Mucosa of descending colon (tissue), 3 donors: ENCODE measurements at regions not wholly inside any gene's neighbourhood (a gene's known extent, or its start where the extent isn't known, plus 50 kb on each side); places are given as distances from the start of the nearest gene placed in this dataset.
"Not testable (repeated sequence)": the region's sequence is repeated elsewhere in the genome, so short reads cannot be mapped to it uniquely, and the experiment has no call there.

ENCODE experiments used
- ATAC-seq: fragments of 200-7000 bp; cut with Tn5 transposase; one replicate; pipeline ENCODE4 v1.9.1; 2020; ENCODE audit warnings: mild to moderate bottlenecking, moderate library complexity
- DNase-seq, 3 donors: peaks; one replicate each; pipeline ENCODE4 v3.0.0-alpha.2; 2020
- H3K36me3 ChIP-seq: fragments of 200-600 bp; one replicate; pipeline ENCODE4 v1.8.0; 2021; ENCODE audit warnings: low read depth, mild to moderate bottlenecking
- H3K4me1 ChIP-seq: fragments of 200-600 bp; one replicate; pipeline ENCODE4 v1.8.0; 2021; ENCODE audit warnings: low read depth, mild to moderate bottlenecking
- H3K4me3 ChIP-seq: fragments of 200-600 bp; one replicate; pipeline ENCODE4 v1.8.0; 2021; ENCODE audit warnings: mild to moderate bottlenecking
- H3K9me3 ChIP-seq: fragments of 200-600 bp; one replicate; pipeline ENCODE4 v1.8.0; 2021; ENCODE audit warnings: mild to moderate bottlenecking
- CTCF ChIP-seq: fragments of 200-600 bp; IDR thresholded peaks from one replicate; pipeline ENCODE4 v1.8.0; 2022; ENCODE audit warnings: antibody characterized with exemption, mild to moderate bottlenecking
- intact Hi-C, 2 donors: fragments of 100-400 bp; cut with DNase I in 1 of 2; cut with micrococcal nuclease in 1 of 2; formaldehyde crosslinking; loops; one replicate each; pipeline versions ENCODE4 v1.11.0 to v1.11.1; 2022; cut with DNase I, micrococcal nuclease
- donor health status: DM: no; HTN: no; CAD: no; lungs with moderate emphysema.
- donor health status: DM: no; HTN: no; CAD: no.
- donor health status: DM: no; HTN: yes; CAD: no.

DNA sequence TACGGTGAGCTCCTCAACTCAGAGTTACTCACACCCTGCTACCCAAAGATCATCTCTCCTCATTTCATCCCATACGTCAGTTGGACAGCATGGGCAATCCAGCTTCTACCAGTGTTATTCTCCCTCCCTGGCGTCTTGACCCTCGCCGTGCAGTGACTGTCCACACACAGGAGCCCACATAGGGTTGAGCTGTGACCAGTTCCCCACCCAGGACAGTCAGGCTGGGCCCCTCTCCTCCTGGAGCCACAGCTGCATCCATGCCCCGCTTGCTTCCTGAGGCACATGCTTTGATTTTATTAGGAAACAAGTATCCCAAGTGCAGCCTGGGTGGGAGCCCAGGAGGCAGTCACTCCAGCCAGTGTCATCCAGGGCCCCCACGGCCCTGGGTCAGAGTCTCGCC, 140.3 kb upstream of the SFSWAP start:
- DNase-seq: no peak
- H3K36me3 ChIP-seq: no peaks in the 10 kb centered on the region
- no peaks in the 10 kb centered on the region for H3K9me3 ChIP-seq
- H3K4me1 ChIP-seq: no peaks in the 10 kb centered on the region
- H3K4me3 ChIP-seq: no peak overlapping the region
- intact Hi-C loops: no loop called here
- TF ChIP-seq CTCF: no peak
- ATAC-seq: no peak

DNA sequence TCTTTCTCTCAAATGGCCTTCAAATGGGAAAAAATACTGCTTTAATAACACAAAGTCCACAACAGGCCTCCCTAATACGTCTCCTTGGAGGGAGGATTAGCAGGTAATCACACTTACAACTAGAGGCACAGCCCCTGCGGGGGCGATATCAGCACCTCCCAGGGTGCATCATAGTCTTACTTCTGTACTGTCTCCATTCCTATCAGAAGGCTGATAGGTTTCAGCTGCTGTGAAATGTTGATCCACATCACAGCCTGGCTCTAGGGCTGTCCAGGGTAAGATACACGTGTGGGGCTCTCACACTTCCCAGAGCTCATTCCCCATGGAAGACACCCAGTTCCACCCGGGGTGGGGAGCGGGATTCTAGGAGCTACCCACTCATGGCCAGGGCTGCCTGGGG, 139.1 kb upstream of the SFSWAP start:
- ATAC-seq (no peak), DNase-seq (no peak)
- intact Hi-C loops: no loop called here
- Histone ChIP-seq H3K4me3 (no peak overlapping the region), H3K4me1 (no peaks in the 10 kb centered on the region), H3K36me3 (no peaks in the 10 kb centered on the region), H3K9me3 (no peaks in the 10 kb centered on the region)
- TF ChIP-seq CTCF: no peak

- H3K4me3 ChIP-seq: no peak overlapping the region
- TF ChIP-seq CTCF: no peak
- DNase-seq (no peak), ATAC-seq (no peak)
- no peaks in the 10 kb centered on the region for H3K9me3 ChIP-seq
- no peaks in the 10 kb centered on the region for H3K36me3 ChIP-seq
- intact Hi-C loops: no loop called here
- H3K4me1 ChIP-seq: no peaks in the 10 kb centered on the region
These were observed 138.3 kb upstream of the SFSWAP start for GRCh38 chr12:131572626-131573025.

- intact Hi-C loops: no loop called here
- Histone ChIP-seq H3K4me3 (no peak overlapping the region), H3K4me1 (no peaks in the 10 kb centered on the region), H3K9me3 (no peaks in the 10 kb centered on the region), H3K36me3 (no peaks in the 10 kb centered on the region)
- DNase-seq (no peak), ATAC-seq (no peak)
- no peak for TF ChIP-seq CTCF
These were observed 137.1 kb upstream of the SFSWAP start for GRCh38 chr12:131573631-131574394.

DNA sequence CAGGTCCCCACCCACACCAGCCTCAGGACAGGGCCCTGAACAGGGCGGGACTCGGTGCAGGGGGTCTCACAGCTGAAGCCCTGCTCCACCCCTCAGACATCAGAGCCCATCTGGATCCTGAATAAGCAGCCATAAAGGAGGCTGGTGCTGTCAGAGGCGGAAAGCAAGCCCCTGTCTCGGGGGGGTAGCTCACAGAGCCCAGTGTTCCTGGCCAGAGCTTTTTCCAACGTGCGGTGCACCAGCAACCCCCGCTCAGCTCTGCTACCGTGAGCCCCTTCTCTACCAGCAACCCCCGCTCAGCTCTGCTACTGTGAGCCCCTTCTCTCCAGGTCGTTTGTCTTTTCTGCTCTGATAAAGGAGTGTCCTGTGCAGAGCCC, 136.5 kb upstream of the SFSWAP start:
- DNase-seq (no peak), ATAC-seq (no peak)
- Histone ChIP-seq H3K36me3 (no peaks in the 10 kb centered on the region), H3K9me3 (no peaks in the 10 kb centered on the region), H3K4me1 (no peaks in the 10 kb centered on the region), H3K4me3 (no peak overlapping the region)
- no peak for TF ChIP-seq CTCF
- intact Hi-C loops: no loop called here

DNA sequence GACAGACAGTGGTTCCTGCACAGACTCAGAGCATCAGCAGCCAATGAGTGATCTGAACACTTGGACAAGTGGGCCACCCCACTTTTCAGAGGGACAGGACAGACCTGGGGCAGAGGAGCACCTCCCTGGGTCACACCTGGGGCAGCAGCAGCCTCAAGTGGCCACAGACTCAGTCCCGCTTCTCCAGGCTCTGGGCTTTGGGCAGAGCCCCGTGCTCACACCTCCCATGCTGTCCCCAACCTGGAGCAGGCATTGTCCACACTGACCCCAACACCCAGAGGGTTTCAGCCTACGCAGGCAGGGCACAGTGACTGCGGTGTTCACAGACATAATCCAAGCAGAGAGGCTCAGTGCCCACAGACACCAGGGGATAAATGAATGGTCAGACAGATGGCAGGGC, 135.5 kb upstream of the SFSWAP start:
- intact Hi-C loops: no loop called here
- no peaks in the 10 kb centered on the region for H3K4me1 ChIP-seq
- no peak overlapping the region for H3K4me3 ChIP-seq
- DNase-seq: no peak
- no peaks in the 10 kb centered on the region for H3K36me3 ChIP-seq
- no peak for ATAC-seq
- TF ChIP-seq CTCF: no peak
- no peaks in the 10 kb centered on the region for H3K9me3 ChIP-seq

DNA sequence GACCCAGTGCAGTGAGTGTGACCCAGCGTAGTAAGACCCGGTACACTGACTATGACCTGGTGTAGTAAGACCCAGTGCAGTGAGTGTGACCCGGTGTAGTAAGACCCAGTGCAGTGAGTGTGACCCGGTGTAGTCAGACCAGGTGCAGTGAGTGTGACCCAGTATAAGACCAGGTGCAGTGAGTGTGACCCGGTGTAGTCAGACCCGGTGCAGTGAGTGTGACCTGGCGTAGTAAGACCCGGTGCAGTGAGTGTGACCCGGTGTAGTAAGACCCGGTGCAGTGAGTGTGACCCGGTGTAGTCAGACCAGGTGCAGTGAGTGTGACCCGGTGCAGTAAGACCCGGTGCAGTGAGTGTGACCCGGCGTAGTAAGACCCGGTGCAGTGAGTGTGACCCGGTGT, 134.2 kb upstream of the SFSWAP start:
- H3K9me3 ChIP-seq, H3K36me3 ChIP-seq, H3K4me1 ChIP-seq, H3K4me3 ChIP-seq, ATAC-seq, intact Hi-C loops, DNase-seq: not testable (repeated sequence)
